ENCODE measurements at regions not wholly inside any gene's neighbourhood (a gene's known extent, or its start where the extent isn't known, plus 50 kb on each side); places are given as distances from the start of the nearest gene placed in this dataset.

GRCh38 chr12:93163260-93164036, 214.3 kb upstream of the NUDT4 start:
- no peak for ATAC-seq
- peaks cover 4 to 7% of the 10 kb centered on the region in 2 donors for H3K9me3 Mint-ChIP-seq
- DNase-seq (ENCODE audit: low spot score in 2 of 2): no peak
- H3K36me3 Mint-ChIP-seq: peaks cover 0 to 8% of the 10 kb centered on the region in 2 donors
- H3K27ac Mint-ChIP-seq: no peak overlapping the region

- Mint-ChIP-seq H3K9me3 (peaks cover 0 to 4% of the 10 kb centered on the region in 2 donors), H3K27ac (no peak overlapping the region), H3K36me3 (peaks cover 0 to 6% of the 10 kb centered on the region in 2 donors)
- no peak for ATAC-seq
- no peak for DNase-seq (ENCODE audit: low spot score in 2 of 2)
These were observed 213.4 kb upstream of the NUDT4 start for GRCh38 chr12:93164103-93164880.

- Mint-ChIP-seq H3K9me3 (peaks cover 0 to 4% of the 10 kb centered on the region in 2 donors), H3K36me3 (peaks cover 0 to 6% of the 10 kb centered on the region in 2 donors), H3K27ac (no peak overlapping the region)
- ATAC-seq (no peak), DNase-seq (ENCODE audit: low spot score in 2 of 2) (no peak)
These were observed 212.3 kb upstream of the NUDT4 start for GRCh38 chr12:93165384-93165932.

- no peaks in the 10 kb centered on the region for H3K9me3 Mint-ChIP-seq
- no peak overlapping the region for H3K27ac Mint-ChIP-seq
- peaks cover 0 to 6% of the 10 kb centered on the region in 2 donors for H3K36me3 Mint-ChIP-seq
- DNase-seq (ENCODE audit: low spot score in 2 of 2) (no peak), ATAC-seq (no peak)
These were observed 211.0 kb upstream of the NUDT4 start for GRCh38 chr12:93166541-93167307.

GRCh38 chr12:93167331-93167730, 210.4 kb upstream of the NUDT4 start:
- DNase-seq (ENCODE audit: low spot score in 2 of 2) (no peak), ATAC-seq (peak; percentile 13 to 27)
- Mint-ChIP-seq H3K36me3 (peaks cover 0 to 6% of the 10 kb centered on the region in 2 donors), H3K9me3 (no peaks in the 10 kb centered on the region), H3K27ac (no peak overlapping the region)

GRCh38 chr12:93167841-93168492, 209.8 kb upstream of the NUDT4 start:
- Mint-ChIP-seq H3K9me3 (no peaks in the 10 kb centered on the region), H3K27ac (no peak overlapping the region), H3K36me3 (peaks cover 0 to 6% of the 10 kb centered on the region in 2 donors)
- peak; percentile 25 to 56 for DNase-seq (ENCODE audit: low spot score in 2 of 2)
- peak; percentile 97 to 100 for ATAC-seq

- DNase-seq (ENCODE audit: low spot score in 2 of 2) (no peak), ATAC-seq (no peak)
- Mint-ChIP-seq H3K9me3 (no peaks in the 10 kb centered on the region), H3K36me3 (peaks cover 0 to 1% of the 10 kb centered on the region in 2 donors), H3K27ac (no peak overlapping the region)
These were observed 209.0 kb upstream of the NUDT4 start for GRCh38 chr12:93168751-93169150.

GRCh38 chr12:93169536-93169935, 208.2 kb upstream of the NUDT4 start:
- H3K9me3 Mint-ChIP-seq: no peaks in the 10 kb centered on the region
- H3K36me3 Mint-ChIP-seq: no peaks in the 10 kb centered on the region
- H3K27ac Mint-ChIP-seq: no peak overlapping the region
- ATAC-seq (no peak), DNase-seq (ENCODE audit: low spot score in 2 of 2) (no peak)

GRCh38 chr12:93170928-93171327, 206.8 kb upstream of the NUDT4 start:
- ATAC-seq: no peak
- no peaks in the 10 kb centered on the region for H3K36me3 Mint-ChIP-seq

GRCh38 chr12:93173178-93173957, 204.4 kb upstream of the NUDT4 start:
- DNase-seq (ENCODE audit: low spot score in 2 of 2): no peak
- no peak overlapping the region for H3K27ac Mint-ChIP-seq
- no peaks in the 10 kb centered on the region for H3K9me3 Mint-ChIP-seq
- ATAC-seq: no peak
- H3K36me3 Mint-ChIP-seq: no peaks in the 10 kb centered on the region

More at GRCh38 chr12:93170928-93171327, 206.8 kb upstream of the NUDT4 start:
- no peaks in the 10 kb centered on the region for H3K9me3 Mint-ChIP-seq
- no peak for DNase-seq (ENCODE audit: low spot score in 2 of 2)
- no peak overlapping the region for H3K27ac Mint-ChIP-seq

GRCh38 chr12:93174048-93174447, 203.7 kb upstream of the NUDT4 start:
- no peaks in the 10 kb centered on the region for H3K9me3 Mint-ChIP-seq
- DNase-seq (ENCODE audit: low spot score in 2 of 2) (no peak), ATAC-seq (no peak)
- no peak overlapping the region for H3K27ac Mint-ChIP-seq
- no peaks in the 10 kb centered on the region for H3K36me3 Mint-ChIP-seq

- DNase-seq (ENCODE audit: low spot score in 2 of 2): no peak
- Mint-ChIP-seq H3K9me3 (no peaks in the 10 kb centered on the region), H3K36me3 (no peaks in the 10 kb centered on the region), H3K27ac (no peak overlapping the region)
- no peak for ATAC-seq
These were observed 203.3 kb upstream of the NUDT4 start for GRCh38 chr12:93174473-93174872.

GRCh38 chr12:93176165-93176564, 201.6 kb upstream of the NUDT4 start:
- H3K9me3 Mint-ChIP-seq: no peaks in the 10 kb centered on the region
- no peak overlapping the region for H3K27ac Mint-ChIP-seq
- DNase-seq (ENCODE audit: low spot score in 2 of 2): no peak
- H3K36me3 Mint-ChIP-seq: no peaks in the 10 kb centered on the region
- ATAC-seq: no peak

- no peaks in the 10 kb centered on the region for H3K36me3 Mint-ChIP-seq
- no peak for ATAC-seq
- DNase-seq (ENCODE audit: low spot score in 2 of 2): no peak
- no peak overlapping the region for H3K27ac Mint-ChIP-seq
- H3K9me3 Mint-ChIP-seq: no peaks in the 10 kb centered on the region
These were observed 201.1 kb upstream of the NUDT4 start for GRCh38 chr12:93176610-93177126.

All from activated naive CD4-positive, alpha-beta T cell treated with anti-CD3 and anti-CD28 coated beads, Interleukin-2, amount 50 U/mL, for 72 hours (primary cell).